ENCODE measurements at regions not wholly inside any gene's neighbourhood (a gene's known extent, or its start where the extent isn't known, plus 50 kb on each side); places are given as distances from the start of the nearest gene placed in this dataset.
"Not testable (repeated sequence)": the region's sequence is repeated elsewhere in the genome, so short reads cannot be mapped to it uniquely, and the experiment has no call there.

- Mint-ChIP-seq H3K27ac (no peak overlapping the region), H3K36me3 (no peaks in the 10 kb centered on the region), H3K9me3 (peaks cover 10 to 15% of the 10 kb centered on the region in 2 donors)
- no peak for ATAC-seq
- no peak for DNase-seq (ENCODE audit: low spot score in 2 of 2)
Measured at GRCh38 chr18:34529358-34530335, 180.5 kb upstream of the DTNA start.

GRCh38 chr18:34531110-34531509 is 179.0 kb upstream of the DTNA start:
- ATAC-seq (no peak), DNase-seq (ENCODE audit: low spot score in 2 of 2) (no peak)
- Mint-ChIP-seq H3K9me3 (peaks cover 15 to 19% of the 10 kb centered on the region in 2 donors), H3K27ac (no peak overlapping the region), H3K36me3 (no peaks in the 10 kb centered on the region)

GRCh38 chr18:34534642-34535041 is 175.5 kb upstream of the DTNA start:
- not testable (repeated sequence) for DNase-seq (ENCODE audit: low spot score in 2 of 2); H3K27ac Mint-ChIP-seq; ATAC-seq; H3K36me3 Mint-ChIP-seq
- H3K9me3 Mint-ChIP-seq = peaks cover 13 to 16% of the 10 kb centered on the region in 2 donors

- DNase-seq (ENCODE audit: low spot score in 2 of 2) (no peak), ATAC-seq (no peak)
Measured at GRCh38 chr18:34540897-34541296, 169.2 kb upstream of the DTNA start.

GRCh38 chr18:34542625-34543024 is 167.5 kb upstream of the DTNA start:
- no peak overlapping the region for H3K27ac Mint-ChIP-seq
- peaks cover 3 to 9% of the 10 kb centered on the region in 2 donors for H3K9me3 Mint-ChIP-seq
- DNase-seq (ENCODE audit: low spot score in 2 of 2) (no peak), ATAC-seq (no peak)
- H3K36me3 Mint-ChIP-seq = no peaks in the 10 kb centered on the region

More at GRCh38 chr18:34540897-34541296, 169.2 kb upstream of the DTNA start:
- Mint-ChIP-seq H3K9me3 (peaks cover 3 to 12% of the 10 kb centered on the region in 2 donors), H3K36me3 (no peaks in the 10 kb centered on the region), H3K27ac (no peak overlapping the region)

- no peak for ATAC-seq
- Mint-ChIP-seq H3K27ac (no peak overlapping the region), H3K36me3 (no peaks in the 10 kb centered on the region), H3K9me3 (peaks cover 3 to 9% of the 10 kb centered on the region in 2 donors)
- DNase-seq (ENCODE audit: low spot score in 2 of 2) = no peak
Measured at GRCh38 chr18:34543356-34543755, 166.7 kb upstream of the DTNA start.

- Mint-ChIP-seq H3K27ac (no peak overlapping the region), H3K9me3 (peaks cover 3 to 9% of the 10 kb centered on the region in 2 donors), H3K36me3 (no peaks in the 10 kb centered on the region)
- ATAC-seq = no peak
- DNase-seq (ENCODE audit: low spot score in 2 of 2) = no peak
Measured at GRCh38 chr18:34543945-34544344, 166.2 kb upstream of the DTNA start.

GRCh38 chr18:34544930-34545329 is 165.2 kb upstream of the DTNA start:
- peaks cover 3 to 9% of the 10 kb centered on the region in 2 donors for H3K9me3 Mint-ChIP-seq
- H3K36me3 Mint-ChIP-seq = no peaks in the 10 kb centered on the region
- ATAC-seq (no peak), DNase-seq (ENCODE audit: low spot score in 2 of 2) (no peak)
- no peak overlapping the region for H3K27ac Mint-ChIP-seq

GRCh38 chr18:34548120-34548972 is 161.8 kb upstream of the DTNA start:
- Mint-ChIP-seq H3K27ac (no peak overlapping the region), H3K36me3 (no peaks in the 10 kb centered on the region), H3K9me3 (peaks cover 3 to 4% of the 10 kb centered on the region in 2 donors)
- no peak for DNase-seq (ENCODE audit: low spot score in 2 of 2)
- no peak for ATAC-seq

GRCh38 chr18:34548973-34549294 is 161.2 kb upstream of the DTNA start:
- no peaks in the 10 kb centered on the region for H3K36me3 Mint-ChIP-seq
- ATAC-seq (no peak), DNase-seq (ENCODE audit: low spot score in 2 of 2) (no peak)
- no peak overlapping the region for H3K27ac Mint-ChIP-seq
- peaks cover 3 to 4% of the 10 kb centered on the region in 2 donors for H3K9me3 Mint-ChIP-seq

GRCh38 chr18:34549367-34549766 is 160.7 kb upstream of the DTNA start:
- no peak overlapping the region for H3K27ac Mint-ChIP-seq
- ATAC-seq (no peak), DNase-seq (ENCODE audit: low spot score in 2 of 2) (no peak)
- H3K9me3 Mint-ChIP-seq = peaks cover 3 to 4% of the 10 kb centered on the region in 2 donors
- H3K36me3 Mint-ChIP-seq = no peaks in the 10 kb centered on the region

GRCh38 chr18:34550156-34550555 is 159.9 kb upstream of the DTNA start:
- ATAC-seq = no peak
- no peaks in the 10 kb centered on the region for H3K36me3 Mint-ChIP-seq
- no peaks in the 10 kb centered on the region for H3K9me3 Mint-ChIP-seq
- DNase-seq (ENCODE audit: low spot score in 2 of 2) = no peak
- no peak overlapping the region for H3K27ac Mint-ChIP-seq

GRCh38 chr18:34550902-34551301 is 159.2 kb upstream of the DTNA start:
- no peak for DNase-seq (ENCODE audit: low spot score in 2 of 2)
- no peak overlapping the region for H3K27ac Mint-ChIP-seq
- H3K36me3 Mint-ChIP-seq = no peaks in the 10 kb centered on the region
- no peak for ATAC-seq
- peaks cover 0 to 4% of the 10 kb centered on the region in 2 donors for H3K9me3 Mint-ChIP-seq

GRCh38 chr18:34551824-34552223 is 158.3 kb upstream of the DTNA start:
- H3K27ac Mint-ChIP-seq = no peak overlapping the region
- peaks cover 0 to 4% of the 10 kb centered on the region in 2 donors for H3K9me3 Mint-ChIP-seq
- ATAC-seq = no peak
- DNase-seq (ENCODE audit: low spot score in 2 of 2) = no peak
- no peaks in the 10 kb centered on the region for H3K36me3 Mint-ChIP-seq

- DNase-seq (ENCODE audit: low spot score in 2 of 2) (no peak), ATAC-seq (no peak)
- Mint-ChIP-seq H3K9me3 (peaks cover 8 to 9% of the 10 kb centered on the region in 2 donors), H3K36me3 (no peaks in the 10 kb centered on the region), H3K27ac (no peak overlapping the region)
Measured at GRCh38 chr18:34562252-34562870, 147.7 kb upstream of the DTNA start.

GRCh38 chr18:34567857-34568256 is 142.2 kb upstream of the DTNA start:
- no peaks in the 10 kb centered on the region for H3K36me3 Mint-ChIP-seq
- peaks cover 0 to 8% of the 10 kb centered on the region in 2 donors for H3K9me3 Mint-ChIP-seq
- DNase-seq (ENCODE audit: low spot score in 2 of 2) (no peak), ATAC-seq (no peak)
- H3K27ac Mint-ChIP-seq = no peak overlapping the region

GRCh38 chr18:34576622-34577021 is 133.5 kb upstream of the DTNA start:
- peaks cover 14 to 19% of the 10 kb centered on the region in 2 donors for H3K9me3 Mint-ChIP-seq
- no peak for DNase-seq (ENCODE audit: low spot score in 2 of 2)
- ATAC-seq = no peak
- H3K27ac Mint-ChIP-seq = no peak overlapping the region
- H3K36me3 Mint-ChIP-seq = no peaks in the 10 kb centered on the region

All from activated naive CD4-positive, alpha-beta T cell treated with anti-CD3 and anti-CD28 coated beads, Interleukin-2, amount 50 U/mL, for 72 hours (primary cell).